HepG2 (cell line): ENCODE measurements at regions not wholly inside any gene's neighbourhood (a gene's known extent, or its start where the extent isn't known, plus 50 kb on each side); places are given as distances from the start of the nearest gene placed in this dataset.

Experiments
- GPBP1L1 ChIP-seq: sonication (generic); formaldehyde crosslinking; IDR thresholded peaks from 2 replicates; pipeline ENCODE4 v1.5.0; 2020; ENCODE audit warnings: mild to moderate bottlenecking, missing genetic modification reagents
- HNRNPH1 ChIP-seq: fragments of 200-400 bp; formaldehyde crosslinking; optimal IDR thresholded peaks from 2 replicates; pipeline ENCODE3; 2017; ENCODE audit warnings: mild to moderate bottlenecking, low read depth, low read length
- NKX3-1 ChIP-seq: sonication (generic); formaldehyde crosslinking; IDR thresholded peaks from 2 replicates; pipeline ENCODE4 v1.5.0; 2020; ENCODE audit warnings: missing genetic modification reagents
- PAXIP1 ChIP-seq: sonication (generic); formaldehyde crosslinking; conservative IDR thresholded peaks from 2 replicates; pipeline ENCODE4 v1.4.0; 2020; ENCODE audit warnings: mild to moderate bottlenecking, missing genetic modification reagents, moderate library complexity
- POGK ChIP-seq: sonication (generic); formaldehyde crosslinking; conservative IDR thresholded peaks from 2 replicates; pipeline ENCODE4 v1.8.0; 2022; ENCODE audit warnings: mild to moderate bottlenecking, moderate library complexity, missing genetic modification reagents
- SNAI1 ChIP-seq: sonication (generic); formaldehyde crosslinking; IDR thresholded peaks from 2 replicates; pipeline ENCODE4 v1.5.0; 2020; ENCODE audit warnings: mild to moderate bottlenecking, missing genetic modification reagents, borderline replicate concordance
- SSRP1 ChIP-seq: IDR thresholded peaks from 2 replicates; pipeline ENCODE4 v1.6.1; 2016; ENCODE audit warnings: control low read depth
- TBL1XR1 ChIP-seq: fragments of 150-350 bp; IDR thresholded peaks from 2 replicates; pipeline ENCODE4 v1.6.1; 2014; ENCODE audit warnings: borderline replicate concordance, low read length; ENCODE audit not compliant: partially characterized antibody
- ZBTB2 ChIP-seq: sonication (generic); formaldehyde crosslinking; IDR thresholded peaks from 2 replicates; pipeline ENCODE4 v1.8.0; 2022; ENCODE audit warnings: low read depth, missing genetic modification reagents
- ZNF230 ChIP-seq: sonication (generic); formaldehyde crosslinking; IDR thresholded peaks from 2 replicates; pipeline ENCODE4 v1.4.0; 2020; ENCODE audit warnings: mild to moderate bottlenecking, missing genetic modification reagents
- ZNF761 ChIP-seq: sonication (generic); formaldehyde crosslinking; conservative IDR thresholded peaks from 2 replicates; pipeline ENCODE4 v1.4.0; 2020; ENCODE audit warnings: mild to moderate bottlenecking, missing genetic modification reagents

- TF ChIP-seq POGK, result no peak
- TF ChIP-seq ZNF761 (CRISPR knock-in tag), result no peak
- TF ChIP-seq SSRP1 (CRISPR knock-in tag), result no peak
- no peak for TF ChIP-seq PAXIP1
- TF ChIP-seq ZNF230 (CRISPR knock-in tag), result no peak
- no peak for TF ChIP-seq ZBTB2 (CRISPR knock-in tag)
- no peak for TF ChIP-seq SNAI1 (CRISPR knock-in tag)
- no peak for TF ChIP-seq TBL1XR1
- no peak for TF ChIP-seq NKX3-1 (CRISPR knock-in tag)
- no peak for TF ChIP-seq HNRNPH1
- TF ChIP-seq GPBP1L1 (CRISPR knock-in tag), result no peak
Measured at GRCh38 chr20:56978475-56978874, 288.0 kb downstream of the BMP7 start (continued).
